ENCODE measurements at regions not wholly inside any gene's neighbourhood (a gene's known extent, or its start where the extent isn't known, plus 50 kb on each side); places are given as distances from the start of the nearest gene placed in this dataset.

GRCh38 chr2:11012131-11012693 is 100.5 kb downstream of the KCNF1 start:
- TF ChIP-seq CTCF (IDR thresholded peaks at IDR 0.05; ENCODE audit: insufficient read depth, low read depth, low read length, missing control alignments): no peak
- H3K4me3 ChIP-seq (ENCODE audit: low read length): no peak overlapping the region
- no peak for DNase-seq (ENCODE audit: low read depth)

GRCh38 chr2:11013196-11013595 is 101.5 kb downstream of the KCNF1 start:
- TF ChIP-seq CTCF (IDR thresholded peaks at IDR 0.05; ENCODE audit: insufficient read depth, low read depth, low read length, missing control alignments): no peak
- DNase-seq (ENCODE audit: low read depth): no peak
- H3K4me3 ChIP-seq (ENCODE audit: low read length): no peak overlapping the region

- DNase-seq (ENCODE audit: low read depth): no peak
- TF ChIP-seq CTCF (IDR thresholded peaks at IDR 0.05; ENCODE audit: insufficient read depth, low read depth, low read length, missing control alignments): no peak
- no peak overlapping the region for H3K4me3 ChIP-seq (ENCODE audit: low read length)
Observed at GRCh38 chr2:11014026-11014425, 102.3 kb downstream of the KCNF1 start.

GRCh38 chr2:11016735-11017388 is 105.1 kb downstream of the KCNF1 start:
- TF ChIP-seq CTCF (IDR thresholded peaks at IDR 0.05; ENCODE audit: insufficient read depth, low read depth, low read length, missing control alignments): no peak
- no peak for DNase-seq (ENCODE audit: low read depth)
- no peak overlapping the region for H3K4me3 ChIP-seq (ENCODE audit: low read length)

GRCh38 chr2:11017921-11018320 is 106.2 kb downstream of the KCNF1 start:
- DNase-seq (ENCODE audit: low read depth): no peak
- no peak overlapping the region for H3K4me3 ChIP-seq (ENCODE audit: low read length)
- no peak for TF ChIP-seq CTCF (IDR thresholded peaks at IDR 0.05; ENCODE audit: insufficient read depth, low read depth, low read length, missing control alignments)

GRCh38 chr2:11018651-11019185 is 107.0 kb downstream of the KCNF1 start:
- no peak for DNase-seq (ENCODE audit: low read depth)
- TF ChIP-seq CTCF (IDR thresholded peaks at IDR 0.05; ENCODE audit: insufficient read depth, low read depth, low read length, missing control alignments): no peak
- H3K4me3 ChIP-seq (ENCODE audit: low read length): no peak overlapping the region

- H3K4me3 ChIP-seq (ENCODE audit: low read length): no peak overlapping the region
- TF ChIP-seq CTCF (IDR thresholded peaks at IDR 0.05; ENCODE audit: insufficient read depth, low read depth, low read length, missing control alignments): no peak
- DNase-seq (ENCODE audit: low read depth): no peak
Observed at GRCh38 chr2:11019614-11020013, 107.9 kb downstream of the KCNF1 start.

Data from epithelial cell of esophagus (primary cell).